T-helper 2 cell treated with Interferon-gamma antibody and Interleukin-4, amounts not matched to agents 5 μg/mL and 100 μg/mL, for 36 hours (primary cell): ENCODE measurements at regions not wholly inside any gene's neighbourhood (a gene's known extent, or its start where the extent isn't known, plus 50 kb on each side); places are given as distances from the start of the nearest gene placed in this dataset.
A peak's percentile ranks its signal among the peaks of the same experiment; 100 is the strongest.

Source experiments
- DNase-seq: peaks from one replicate; pipeline ENCODE4 v3.0.0; 2021; ENCODE audit warnings: low spot score
- H3K27ac Mint-ChIP-seq: one replicate; pipeline ENCODE4 v1.8.0; 2021; ENCODE audit warnings: mild to moderate bottlenecking, mixed read lengths
- H3K27me3 Mint-ChIP-seq: one replicate; pipeline ENCODE4 v1.8.0; 2021; ENCODE audit warnings: low read depth, mixed read lengths
- H3K36me3 Mint-ChIP-seq: one replicate; pipeline ENCODE4 v1.8.0; 2021; ENCODE audit warnings: low read depth, mixed read lengths
- H3K4me1 Mint-ChIP-seq: one replicate; pipeline ENCODE4 v1.8.0; 2021; ENCODE audit warnings: low read depth, mixed read lengths
- H3K4me3 Mint-ChIP-seq: one replicate; pipeline ENCODE4 v1.8.0; 2022; ENCODE audit warnings: mild to moderate bottlenecking, moderate library complexity, mixed read lengths
- H3K9me3 Mint-ChIP-seq: one replicate; pipeline ENCODE4 v1.8.0; 2021; ENCODE audit warnings: mixed read lengths

DNA sequence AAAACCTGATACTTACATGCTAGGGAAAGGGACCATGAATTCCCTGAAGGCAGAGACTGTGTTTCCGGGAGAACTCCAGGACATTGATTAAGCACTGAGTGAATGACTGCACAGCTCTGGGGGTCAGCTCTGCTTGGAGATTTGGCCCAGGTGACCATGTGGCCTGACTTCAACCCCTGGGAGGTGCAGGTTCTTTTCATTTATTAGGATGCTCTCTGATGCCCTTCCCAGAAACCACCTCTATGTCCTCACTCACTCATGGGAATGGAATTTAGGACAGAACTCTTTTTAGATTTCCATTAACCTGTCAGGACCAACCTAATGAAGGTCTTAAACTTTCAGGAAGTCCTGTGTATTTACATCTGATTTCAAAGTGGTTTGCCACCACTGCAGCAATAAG, 393.3 kb upstream of the ARGLU1 start:
- no peak overlapping the region for H3K4me3 Mint-ChIP-seq
- no peaks in the 10 kb centered on the region for H3K36me3 Mint-ChIP-seq
- no peak for DNase-seq
- no peaks in the 10 kb centered on the region for H3K9me3 Mint-ChIP-seq
- H3K4me1 Mint-ChIP-seq = no peaks in the 10 kb centered on the region
- no peak overlapping the region for H3K27ac Mint-ChIP-seq
- H3K27me3 Mint-ChIP-seq = no peaks in the 10 kb centered on the region

DNA sequence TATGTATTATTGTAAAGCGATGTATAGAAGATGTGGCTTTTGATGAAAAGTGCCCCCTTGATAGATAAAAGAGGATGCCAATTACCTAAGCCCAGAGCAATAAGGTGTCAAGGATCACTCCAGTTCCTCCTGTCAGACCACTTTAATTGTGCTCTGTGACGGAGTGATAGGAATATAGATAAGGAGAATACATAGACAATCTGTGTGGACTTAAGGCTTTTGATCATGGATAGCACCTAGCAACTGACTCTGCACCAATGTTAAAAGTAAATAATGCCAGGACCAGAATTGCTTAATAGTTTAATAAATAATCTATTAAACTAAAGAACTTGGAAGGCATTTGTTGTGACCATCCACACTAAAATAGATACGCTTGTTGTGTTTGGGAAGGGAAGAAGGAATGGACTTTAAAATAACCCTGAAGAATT, 390.7 kb upstream of the ARGLU1 start:
- no peaks in the 10 kb centered on the region for H3K4me1 Mint-ChIP-seq
- H3K9me3 Mint-ChIP-seq = peaks cover 8% of the 10 kb centered on the region
- H3K36me3 Mint-ChIP-seq = no peaks in the 10 kb centered on the region
- no peak for DNase-seq
- H3K4me3 Mint-ChIP-seq = no peak overlapping the region
- H3K27me3 Mint-ChIP-seq = no peaks in the 10 kb centered on the region
- H3K27ac Mint-ChIP-seq = no peak overlapping the region

DNA sequence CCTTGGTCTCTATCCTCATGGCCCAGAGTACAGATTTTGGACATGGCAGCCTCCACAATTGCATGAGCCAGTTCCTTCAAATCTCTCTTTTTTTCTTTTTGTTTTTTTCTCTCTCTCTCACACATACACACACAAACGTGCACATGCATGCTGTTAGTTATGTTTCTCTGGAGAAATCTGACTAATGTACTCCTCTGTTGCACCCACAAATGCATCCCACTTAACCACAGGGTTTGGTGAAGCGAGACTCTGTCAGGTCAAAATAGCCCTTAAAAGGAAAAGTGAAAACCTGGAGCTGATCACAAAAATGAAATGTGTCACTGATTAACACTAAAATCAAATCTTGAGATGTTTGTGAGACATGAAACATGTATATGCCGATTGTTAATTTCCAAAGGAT, 374.6 kb upstream of the ARGLU1 start:
- Mint-ChIP-seq H3K9me3 (no peaks in the 10 kb centered on the region), H3K4me3 (no peak overlapping the region), H3K4me1 (no peaks in the 10 kb centered on the region), H3K27me3 (no peaks in the 10 kb centered on the region), H3K36me3 (no peaks in the 10 kb centered on the region), H3K27ac (no peak overlapping the region)
- no peak for DNase-seq

DNA sequence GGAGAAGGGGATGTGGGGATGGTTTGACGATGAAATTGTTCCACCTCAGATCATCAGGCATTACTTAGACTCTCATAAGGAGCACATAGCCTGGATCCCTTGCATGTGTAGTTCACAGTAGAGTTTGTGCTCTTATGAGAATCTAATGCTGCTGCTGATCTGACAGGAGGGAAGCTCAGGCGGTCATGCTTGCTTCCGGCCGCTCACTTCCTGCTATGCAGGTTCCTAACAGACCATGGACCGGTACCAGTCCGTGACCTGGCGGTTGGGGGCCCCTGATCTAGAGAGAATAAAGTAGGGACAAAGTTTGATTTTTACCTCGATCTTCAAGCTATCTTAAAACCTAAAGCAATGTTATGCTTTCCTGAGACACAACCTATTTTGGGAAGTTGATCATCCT, 373.8 kb upstream of the ARGLU1 start:
- no peak for DNase-seq
- Mint-ChIP-seq H3K9me3 (no peaks in the 10 kb centered on the region), H3K4me1 (no peaks in the 10 kb centered on the region), H3K27ac (no peak overlapping the region), H3K27me3 (no peaks in the 10 kb centered on the region), H3K36me3 (no peaks in the 10 kb centered on the region), H3K4me3 (no peak overlapping the region)

DNA sequence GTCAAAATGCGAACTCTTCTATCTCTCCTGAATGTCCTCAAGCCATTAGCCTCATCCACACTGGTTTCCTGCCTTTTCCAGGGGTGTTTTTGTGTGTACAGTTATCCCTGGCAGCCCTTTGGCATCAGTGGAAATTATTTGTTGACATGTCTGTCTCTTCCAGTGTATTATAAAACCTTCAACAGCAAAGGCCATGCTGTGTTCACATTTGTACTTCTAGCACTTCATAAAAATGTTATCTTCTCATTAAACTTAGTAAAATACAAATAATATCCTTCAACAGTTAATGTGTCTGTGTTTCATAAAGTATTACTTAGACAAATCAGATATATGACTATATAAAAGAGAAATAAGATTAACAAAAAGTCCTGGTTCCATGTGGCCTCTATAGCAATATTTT, 359.5 kb upstream of the ARGLU1 start:
- Mint-ChIP-seq H3K27ac (no peak overlapping the region), H3K27me3 (no peaks in the 10 kb centered on the region), H3K9me3 (no peaks in the 10 kb centered on the region), H3K36me3 (no peaks in the 10 kb centered on the region), H3K4me3 (no peak overlapping the region), H3K4me1 (no peaks in the 10 kb centered on the region)
- no peak for DNase-seq

DNA sequence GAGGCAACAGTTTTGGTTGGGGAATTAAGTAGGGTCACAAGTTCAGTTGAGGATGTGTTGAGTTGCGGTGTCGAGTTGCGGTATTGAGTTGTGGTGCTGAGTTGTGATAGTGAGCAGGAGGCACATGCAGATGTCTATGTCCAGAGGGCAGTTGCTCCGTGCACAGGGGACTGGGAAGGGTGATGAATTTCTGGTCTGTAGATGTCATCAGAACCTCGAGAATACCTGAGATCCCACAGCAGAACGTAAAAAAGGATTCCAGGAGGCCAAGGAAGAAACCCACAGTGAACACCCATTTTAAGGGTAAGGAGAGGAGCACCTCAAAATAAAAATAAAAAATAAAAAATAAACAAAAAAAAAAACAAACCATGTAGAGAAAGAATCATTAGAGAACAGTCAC, 354.4 kb upstream of the ARGLU1 start:
- no peaks in the 10 kb centered on the region for H3K36me3 Mint-ChIP-seq
- H3K27me3 Mint-ChIP-seq = peaks cover 10% of the 10 kb centered on the region
- H3K27ac Mint-ChIP-seq = no peak overlapping the region
- DNase-seq = no peak
- no peak overlapping the region for H3K4me3 Mint-ChIP-seq
- H3K4me1 Mint-ChIP-seq = peaks cover 4% of the 10 kb centered on the region
- H3K9me3 Mint-ChIP-seq = no peaks in the 10 kb centered on the region

DNA sequence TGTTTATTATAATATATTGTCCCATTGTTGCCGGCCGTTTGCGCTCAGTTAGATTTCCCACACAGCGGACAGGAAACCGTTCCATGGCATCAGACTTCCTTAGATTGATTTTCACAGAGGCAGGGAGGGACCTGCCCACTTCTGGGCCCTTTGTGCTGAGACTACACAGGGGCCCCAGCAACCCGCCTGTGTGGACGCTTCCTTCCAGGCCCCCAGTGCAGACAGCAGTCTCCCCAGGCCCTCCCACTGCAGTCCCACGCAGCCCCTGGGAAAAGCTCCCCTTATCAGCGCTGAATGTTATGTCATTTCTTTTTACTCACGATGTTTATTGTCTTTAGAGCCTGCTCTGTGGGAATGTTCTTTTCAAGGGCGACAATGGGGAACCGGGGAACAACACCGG, 351.7 kb upstream of the ARGLU1 start:
- Mint-ChIP-seq H3K4me3 (no peak overlapping the region), H3K27ac (no peak overlapping the region), H3K27me3 (peaks cover 12% of the 10 kb centered on the region), H3K36me3 (no peaks in the 10 kb centered on the region), H3K4me1 (peaks cover 4% of the 10 kb centered on the region), H3K9me3 (no peaks in the 10 kb centered on the region)
- no peak for DNase-seq

DNA sequence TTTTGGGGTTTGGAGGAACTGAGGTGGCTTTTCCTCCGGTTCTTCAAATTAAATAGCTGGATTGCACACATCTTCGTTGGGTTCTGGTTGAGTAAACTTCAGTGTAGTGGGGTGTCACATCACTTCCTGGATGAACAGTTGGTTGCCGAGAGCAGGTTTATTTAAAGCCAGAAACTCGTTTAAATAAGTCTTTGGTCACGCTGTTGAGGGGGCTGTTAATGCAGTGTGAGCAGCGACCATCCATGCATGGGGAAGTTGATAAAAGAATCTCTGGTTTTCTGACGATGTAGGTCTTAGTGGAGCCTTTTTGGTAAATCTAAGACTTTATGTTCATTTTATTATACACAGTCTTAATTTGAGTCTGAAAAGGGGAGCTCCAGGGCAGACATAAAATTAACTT, 351.2 kb upstream of the ARGLU1 start:
- DNase-seq = no peak

DNA sequence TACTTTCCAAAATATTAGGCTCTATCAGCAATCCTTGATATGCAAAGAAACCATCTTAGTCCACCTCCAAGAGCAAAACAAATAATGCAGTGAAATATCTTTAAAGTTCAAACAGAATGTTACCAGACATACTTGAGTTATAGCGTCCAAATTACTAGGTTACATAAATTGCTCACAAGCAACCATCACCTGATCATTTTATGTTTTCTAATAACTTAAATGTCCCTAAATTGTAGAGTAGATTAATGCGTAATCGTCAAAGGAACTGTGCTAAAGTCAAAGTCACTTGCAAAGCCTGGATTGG, 350.6 kb upstream of the ARGLU1 start:
- Mint-ChIP-seq H3K27me3 (peaks cover 16% of the 10 kb centered on the region), H3K4me1 (peaks cover 4% of the 10 kb centered on the region), H3K27ac (no peak overlapping the region), H3K4me3 (no peak overlapping the region), H3K36me3 (no peaks in the 10 kb centered on the region), H3K9me3 (no peaks in the 10 kb centered on the region)
- DNase-seq = no peak

More for the DNA sequence above, 351.2 kb upstream of the ARGLU1 start:
- Mint-ChIP-seq H3K27ac (no peak overlapping the region), H3K9me3 (no peaks in the 10 kb centered on the region), H3K4me1 (peaks cover 4% of the 10 kb centered on the region), H3K36me3 (no peaks in the 10 kb centered on the region), H3K4me3 (no peak overlapping the region), H3K27me3 (peaks cover 16% of the 10 kb centered on the region)

DNA sequence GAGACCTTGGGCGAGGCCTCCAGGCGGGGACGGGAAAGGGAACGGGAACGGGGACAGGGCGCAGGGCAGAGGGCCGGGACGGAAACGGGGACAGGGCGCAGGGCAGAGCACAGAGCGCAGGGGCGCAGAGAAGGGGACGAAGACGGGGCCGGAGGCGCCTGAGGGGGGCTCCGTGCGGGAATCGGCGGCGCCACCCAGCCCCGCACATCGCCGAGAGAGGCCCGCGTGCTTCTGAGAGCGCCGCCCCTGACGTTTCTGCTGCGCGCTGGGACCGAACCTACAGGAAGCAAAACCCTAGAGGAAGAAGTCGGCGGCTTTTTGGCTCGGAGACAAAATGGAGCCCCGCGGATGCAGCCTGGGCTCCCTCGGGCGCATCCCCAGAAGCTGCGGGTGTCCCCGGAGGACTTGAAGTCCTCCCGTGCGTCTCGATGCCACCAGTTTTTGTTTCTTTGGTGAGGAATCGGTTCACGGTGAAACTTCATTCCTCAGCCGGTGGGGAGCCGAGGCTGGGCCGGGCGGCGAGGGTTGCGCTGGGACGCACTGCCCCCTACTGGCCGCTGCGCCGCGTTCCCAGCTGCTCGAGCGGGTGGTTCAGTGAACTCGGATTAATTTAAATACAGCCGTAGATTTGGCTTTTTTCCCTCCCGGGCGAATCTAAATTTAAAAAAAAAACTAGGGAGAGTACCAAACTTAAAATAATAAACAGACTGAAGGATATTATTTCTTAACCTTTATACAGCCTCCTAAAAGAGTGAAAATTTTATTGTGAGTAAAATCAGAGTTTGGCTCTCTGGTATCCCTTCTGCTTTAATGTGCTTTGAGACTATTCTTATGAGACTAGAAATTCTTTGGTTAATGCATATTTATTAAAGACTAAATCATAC, 350.0 kb upstream of the ARGLU1 start:
- H3K27me3 Mint-ChIP-seq = peaks cover 16% of the 10 kb centered on the region
- H3K27ac Mint-ChIP-seq = peak overlapping the region; percentile 26
- no peaks in the 10 kb centered on the region for H3K36me3 Mint-ChIP-seq
- peak overlapping the region; percentile 82 for H3K4me3 Mint-ChIP-seq
- no peaks in the 10 kb centered on the region for H3K9me3 Mint-ChIP-seq
- peak; percentile 69 for DNase-seq
- peaks cover 4% of the 10 kb centered on the region for H3K4me1 Mint-ChIP-seq

DNA sequence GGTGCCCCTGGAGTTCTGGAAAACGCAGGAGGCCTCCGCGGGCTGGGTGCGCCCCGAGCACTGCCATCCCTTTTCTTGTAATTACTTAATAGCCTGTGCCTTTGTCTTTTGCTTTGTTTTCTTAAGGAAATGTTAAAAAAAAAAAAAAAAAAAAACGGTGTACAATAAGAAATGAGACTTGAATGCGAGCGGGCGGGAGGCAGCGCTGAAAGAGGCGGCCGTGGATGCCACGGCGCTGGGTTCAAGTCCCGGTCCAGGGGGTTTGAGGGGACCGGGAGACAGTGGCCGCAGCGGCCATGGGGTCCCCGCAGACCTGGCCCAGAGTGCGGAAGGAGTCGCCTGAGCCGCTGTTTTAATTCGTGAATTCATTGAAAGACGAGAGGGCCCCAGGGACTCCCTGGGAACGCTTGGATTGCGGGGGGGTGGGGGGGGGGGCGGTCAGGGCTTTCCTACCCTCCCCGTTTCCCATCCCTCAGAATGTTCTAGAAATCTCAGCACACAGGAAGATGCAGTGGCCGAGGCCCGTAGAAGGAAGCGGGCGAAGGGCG, 349.2 kb upstream of the ARGLU1 start:
- Mint-ChIP-seq H3K36me3 (no peaks in the 10 kb centered on the region), H3K27ac (no peak overlapping the region), H3K4me3 (peak overlapping the region; percentile 18), H3K9me3 (no peaks in the 10 kb centered on the region), H3K27me3 (peaks cover 16% of the 10 kb centered on the region), H3K4me1 (peaks cover 4% of the 10 kb centered on the region)
- no peak for DNase-seq

DNA sequence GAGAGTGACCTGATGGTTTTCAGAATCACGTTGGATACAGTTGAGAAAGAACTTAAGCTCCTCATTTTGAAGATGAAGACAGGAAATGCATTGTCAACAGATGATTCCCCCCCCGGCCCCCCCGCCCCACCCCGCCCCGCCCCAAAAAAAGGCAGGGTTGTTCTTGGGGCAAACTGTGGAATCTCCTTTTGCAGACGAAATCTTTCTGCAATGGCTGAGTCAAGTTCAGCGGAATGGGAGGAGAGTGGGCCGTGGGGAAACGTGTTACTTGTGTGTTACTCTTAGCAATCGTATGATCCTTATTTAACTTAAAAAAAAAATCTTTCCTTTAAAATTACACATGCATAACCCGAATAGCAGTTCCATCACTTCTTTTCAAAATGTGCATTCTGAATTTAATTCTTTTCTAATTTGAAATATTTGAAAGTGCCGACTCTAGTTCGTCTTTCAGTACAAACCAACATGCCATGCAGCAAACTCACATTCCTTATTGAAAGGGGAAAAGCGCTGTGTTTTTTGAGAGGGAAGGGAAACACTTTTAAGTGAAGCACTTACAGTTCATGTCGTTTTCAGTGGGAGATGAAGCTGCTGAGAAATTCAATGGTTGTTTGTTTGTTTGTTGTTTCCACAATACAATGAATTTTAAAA, 348.5 kb upstream of the ARGLU1 start:
- Mint-ChIP-seq H3K4me1 (peaks cover 4% of the 10 kb centered on the region), H3K36me3 (no peaks in the 10 kb centered on the region), H3K9me3 (no peaks in the 10 kb centered on the region), H3K4me3 (peak overlapping the region; percentile 18), H3K27me3 (peaks cover 16% of the 10 kb centered on the region), H3K27ac (no peak overlapping the region)
- DNase-seq = no peak

DNA sequence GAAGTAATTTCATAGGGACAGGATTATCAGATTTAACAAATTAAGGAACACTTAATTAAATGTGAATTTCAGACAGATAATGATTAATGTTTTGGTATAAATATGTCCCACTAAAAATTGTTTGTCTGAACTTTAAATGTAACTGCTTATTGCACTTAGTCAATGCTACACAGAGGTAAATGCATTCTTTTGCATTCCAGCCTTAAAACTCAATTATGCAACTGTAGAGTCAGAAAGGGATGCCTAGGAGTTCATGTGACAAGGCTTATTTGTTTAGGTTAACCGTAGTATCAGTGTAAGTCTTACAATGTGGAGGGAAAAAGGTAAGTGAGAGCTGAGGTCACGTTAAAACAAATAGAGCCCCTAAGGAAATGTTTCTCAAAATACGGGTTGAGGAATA, 347.2 kb upstream of the ARGLU1 start:
- no peaks in the 10 kb centered on the region for H3K9me3 Mint-ChIP-seq
- H3K27ac Mint-ChIP-seq = no peak overlapping the region
- peaks cover 4% of the 10 kb centered on the region for H3K4me1 Mint-ChIP-seq
- no peak overlapping the region for H3K4me3 Mint-ChIP-seq
- no peaks in the 10 kb centered on the region for H3K36me3 Mint-ChIP-seq
- DNase-seq = no peak
- H3K27me3 Mint-ChIP-seq = peaks cover 16% of the 10 kb centered on the region

DNA sequence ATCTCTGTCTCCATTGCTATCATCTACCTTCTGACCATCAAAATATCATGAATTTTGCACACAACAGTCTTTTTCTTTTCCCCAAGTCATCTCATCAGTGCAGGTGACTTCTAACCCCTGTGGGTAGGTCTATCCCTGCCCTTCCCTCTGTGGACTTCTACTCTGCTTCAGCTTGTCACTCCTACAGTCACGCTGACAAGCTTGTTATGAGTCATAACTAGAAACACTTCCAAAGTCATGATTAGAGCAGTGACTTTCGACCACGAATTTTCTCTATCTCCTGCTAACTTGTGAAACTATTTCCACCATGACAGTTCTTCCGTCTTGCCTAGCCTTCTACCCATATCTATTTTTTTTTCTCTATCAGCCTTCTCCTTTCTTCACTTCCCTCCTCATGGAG, 343.7 kb upstream of the ARGLU1 start:
- Mint-ChIP-seq H3K9me3 (no peaks in the 10 kb centered on the region), H3K36me3 (no peaks in the 10 kb centered on the region), H3K27me3 (peaks cover 6% of the 10 kb centered on the region), H3K27ac (no peak overlapping the region), H3K4me1 (no peaks in the 10 kb centered on the region), H3K4me3 (no peak overlapping the region)
- DNase-seq = no peak
